BLaER1 (cell line): ENCODE measurements at regions not wholly inside any gene's neighbourhood (a gene's known extent, or its start where the extent isn't known, plus 50 kb on each side); places are given as distances from the start of the nearest gene placed in this dataset.

ENCODE experiments used
- H3K27ac ChIP-seq: shearing (Covaris generic); formaldehyde crosslinking; 2 replicates; pipeline ENCODE4 v1.8.1; 2022
- H3K27me3 ChIP-seq: shearing (Covaris generic); formaldehyde crosslinking; 2 replicates; pipeline ENCODE4 v1.8.1; 2022
- H3K36me3 ChIP-seq: shearing (Covaris generic); formaldehyde crosslinking; 2 replicates; pipeline ENCODE4 v1.8.1; 2022
- H3K4me1 ChIP-seq: shearing (Covaris generic); formaldehyde crosslinking; 2 replicates; pipeline ENCODE4 v1.8.1; 2022
- H3K4me2 ChIP-seq: shearing (Covaris generic); formaldehyde crosslinking; 2 replicates; pipeline ENCODE4 v1.8.1; 2022
- H3K4me3 ChIP-seq: shearing (Covaris generic); formaldehyde crosslinking; 2 replicates; pipeline ENCODE4 v1.8.1; 2022
- H3K9ac ChIP-seq: shearing (Covaris generic); formaldehyde crosslinking; 2 replicates; pipeline ENCODE4 v1.8.1; 2022
- H3K9me3 ChIP-seq: shearing (Covaris generic); formaldehyde crosslinking; 2 replicates; pipeline ENCODE4 v1.8.1; 2022
- H4K20me1 ChIP-seq: shearing (Covaris generic); formaldehyde crosslinking; 2 replicates; pipeline ENCODE4 v1.8.1; 2022
- Cebpa-rat ChIP-seq: shearing (Covaris generic); IDR thresholded peaks from 2 replicates; pipeline ENCODE4 v1.8.1; 2022

- no peak overlapping the region for H3K4me3 ChIP-seq
Measured at GRCh38 chr10:42932116-42932515, 144.8 kb upstream of the RET start.

DNA sequence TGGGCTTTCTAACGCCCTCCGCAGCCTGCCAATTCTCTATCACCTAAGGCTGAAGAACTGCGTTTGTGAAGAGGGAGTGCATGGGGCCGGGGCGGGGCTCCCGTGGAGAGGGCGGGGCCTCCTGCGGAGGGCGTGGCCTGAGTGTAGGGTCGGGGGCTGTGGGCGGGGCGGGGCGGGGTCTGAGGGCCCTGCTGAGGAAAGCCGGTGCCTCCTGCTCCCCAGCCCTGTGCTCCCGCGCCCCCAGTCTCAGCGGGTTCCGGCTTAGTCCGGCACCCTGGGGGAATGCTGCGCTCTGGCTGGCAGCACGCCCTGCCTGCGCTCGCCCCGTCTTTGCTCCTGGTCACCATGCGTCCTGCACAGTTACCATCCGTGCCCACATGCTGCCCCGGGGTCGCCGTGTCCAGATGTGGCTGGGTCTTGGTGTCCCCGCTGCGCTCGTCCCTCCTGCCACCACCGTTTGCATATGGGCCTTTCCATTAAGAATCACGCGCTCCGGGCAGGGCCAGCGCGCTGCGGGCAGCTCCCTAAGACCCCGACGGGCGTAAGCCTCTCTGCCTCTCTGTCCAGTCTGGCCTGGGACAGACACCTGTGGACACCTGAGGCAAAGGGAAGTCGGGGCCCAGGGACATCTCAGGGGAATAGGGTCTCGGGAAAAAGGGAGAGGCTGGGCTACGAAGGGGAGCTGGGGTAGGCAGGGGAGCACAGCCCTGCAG lies 144.0 kb upstream of the RET start:
- Histone ChIP-seq H3K9ac (no peak overlapping the region), H3K4me3 (no peak overlapping the region), H4K20me1 (no peaks in the 10 kb centered on the region), H3K27me3 (peaks cover 25% of the 10 kb centered on the region), H3K36me3 (no peaks in the 10 kb centered on the region), H3K4me2 (peak overlapping the region; percentile 79), H3K27ac (no peak overlapping the region), H3K9me3 (no peaks in the 10 kb centered on the region), H3K4me1 (peaks cover 36% of the 10 kb centered on the region)
- no peak for TF ChIP-seq Cebpa-rat

More at GRCh38 chr10:42932116-42932515, 144.8 kb upstream of the RET start:
- no peak for TF ChIP-seq Cebpa-rat
- no peaks in the 10 kb centered on the region for H3K9me3 ChIP-seq
- H3K9ac ChIP-seq: no peak overlapping the region
- no peaks in the 10 kb centered on the region for H3K36me3 ChIP-seq
- no peak overlapping the region for H3K4me2 ChIP-seq
- peaks cover 25% of the 10 kb centered on the region for H3K27me3 ChIP-seq
- peaks cover 44% of the 10 kb centered on the region for H3K4me1 ChIP-seq
- H3K27ac ChIP-seq: no peak overlapping the region
- no peaks in the 10 kb centered on the region for H4K20me1 ChIP-seq

- H3K9ac ChIP-seq: no peak overlapping the region
- no peaks in the 10 kb centered on the region for H3K9me3 ChIP-seq
- no peaks in the 10 kb centered on the region for H3K36me3 ChIP-seq
- TF ChIP-seq Cebpa-rat: no peak
- H3K27me3 ChIP-seq: peaks cover 25% of the 10 kb centered on the region
- H3K4me1 ChIP-seq: peaks cover 30% of the 10 kb centered on the region
- H3K4me3 ChIP-seq: peak overlapping the region; percentile 28; the same call in 1 of the 2 replicates
- no peaks in the 10 kb centered on the region for H4K20me1 ChIP-seq
- peak overlapping the region; percentile 79 for H3K4me2 ChIP-seq
- H3K27ac ChIP-seq: peak overlapping the region; percentile 27; the same call in 1 of the 2 replicates
Measured at GRCh38 chr10:42933448-42934340, 143.2 kb upstream of the RET start.

- H4K20me1 ChIP-seq: no peaks in the 10 kb centered on the region
- no peak overlapping the region for H3K4me3 ChIP-seq
- H3K9me3 ChIP-seq: no peaks in the 10 kb centered on the region
- peak overlapping the region; percentile 79 for H3K4me2 ChIP-seq
- peak overlapping the region; percentile 18; the same call in 1 of the 2 replicates for H3K27ac ChIP-seq
- peaks cover 34% of the 10 kb centered on the region for H3K4me1 ChIP-seq
- H3K27me3 ChIP-seq: peaks cover 25% of the 10 kb centered on the region
- H3K9ac ChIP-seq: no peak overlapping the region
- H3K36me3 ChIP-seq: no peaks in the 10 kb centered on the region
- TF ChIP-seq Cebpa-rat: no peak
Measured at GRCh38 chr10:42934351-42934811, 142.5 kb upstream of the RET start.

GRCh38 chr10:42934842-42935241 lies 142.0 kb upstream of the RET start:
- Histone ChIP-seq H3K4me3 (no peak overlapping the region), H3K4me2 (peak overlapping the region; percentile 79), H3K36me3 (no peaks in the 10 kb centered on the region), H3K9ac (no peak overlapping the region), H3K27ac (no peak overlapping the region), H3K9me3 (no peaks in the 10 kb centered on the region), H3K27me3 (peaks cover 25% of the 10 kb centered on the region), H3K4me1 (peaks cover 39% of the 10 kb centered on the region), H4K20me1 (no peaks in the 10 kb centered on the region)
- 0 out of 2 replicates have a peak, but pooled peaks have one; percentile 41 for TF ChIP-seq Cebpa-rat

DNA sequence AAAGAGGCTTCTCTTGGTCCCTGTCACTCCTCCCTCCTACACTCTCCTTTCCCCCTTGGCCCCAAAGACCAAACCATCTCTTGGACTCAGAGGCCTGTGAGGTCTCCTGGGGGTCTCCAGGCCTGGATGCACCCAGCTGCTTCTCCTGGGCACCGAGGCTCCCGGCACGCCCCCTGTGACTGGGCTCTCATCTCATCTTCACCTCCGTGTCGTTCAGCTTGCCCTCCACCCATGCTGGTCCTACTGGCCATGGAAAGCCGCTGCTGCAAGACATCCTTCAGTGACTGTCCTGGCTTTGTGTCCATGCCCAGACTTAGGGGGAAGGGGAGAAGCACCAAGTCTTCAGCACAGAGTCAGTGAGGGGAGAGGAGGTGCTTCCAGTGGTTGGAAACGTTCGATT lies 141.4 kb upstream of the RET start:
- Histone ChIP-seq H3K27ac (no peak overlapping the region), H3K36me3 (no peaks in the 10 kb centered on the region), H3K4me1 (peaks cover 45% of the 10 kb centered on the region), H4K20me1 (no peaks in the 10 kb centered on the region), H3K4me3 (no peak overlapping the region), H3K27me3 (peaks cover 25% of the 10 kb centered on the region), H3K9me3 (no peaks in the 10 kb centered on the region), H3K4me2 (peak overlapping the region; percentile 79), H3K9ac (no peak overlapping the region)
- TF ChIP-seq Cebpa-rat: no peak

GRCh38 chr10:42936580-42936979 lies 140.3 kb upstream of the RET start:
- no peaks in the 10 kb centered on the region for H3K36me3 ChIP-seq
- no peak overlapping the region for H3K4me3 ChIP-seq
- no peak overlapping the region for H3K27ac ChIP-seq
- H3K9ac ChIP-seq: no peak overlapping the region
- H4K20me1 ChIP-seq: no peaks in the 10 kb centered on the region
- H3K4me2 ChIP-seq: no peak overlapping the region
- H3K9me3 ChIP-seq: no peaks in the 10 kb centered on the region
- peaks cover 25% of the 10 kb centered on the region for H3K27me3 ChIP-seq
- H3K4me1 ChIP-seq: peaks cover 56% of the 10 kb centered on the region
- TF ChIP-seq Cebpa-rat: no peak

DNA sequence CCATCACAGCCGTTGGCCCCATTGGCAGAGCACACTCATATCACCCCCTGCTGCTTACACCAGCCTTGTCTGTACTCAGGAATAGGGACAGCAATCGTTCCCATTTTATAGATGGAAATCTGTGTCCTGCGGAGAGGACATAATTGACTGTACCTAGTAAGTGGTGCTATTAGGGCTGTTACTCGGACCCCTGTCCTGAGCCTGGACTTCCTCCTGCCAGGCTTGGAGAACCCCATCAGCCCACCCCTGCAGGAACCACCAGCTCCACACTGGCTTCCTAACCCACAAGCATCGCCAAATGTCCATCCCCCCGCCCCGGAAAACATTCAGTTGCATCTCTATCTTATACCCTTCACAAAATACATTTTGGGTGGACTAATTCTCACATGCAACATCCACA lies 139.8 kb upstream of the RET start:
- Histone ChIP-seq H3K27me3 (peaks cover 25% of the 10 kb centered on the region), H3K4me3 (no peak overlapping the region), H3K9ac (no peak overlapping the region), H3K9me3 (no peaks in the 10 kb centered on the region), H3K27ac (no peak overlapping the region), H3K4me2 (no peak overlapping the region), H3K36me3 (no peaks in the 10 kb centered on the region), H4K20me1 (no peaks in the 10 kb centered on the region), H3K4me1 (peaks cover 61% of the 10 kb centered on the region)
- no peak for TF ChIP-seq Cebpa-rat

DNA sequence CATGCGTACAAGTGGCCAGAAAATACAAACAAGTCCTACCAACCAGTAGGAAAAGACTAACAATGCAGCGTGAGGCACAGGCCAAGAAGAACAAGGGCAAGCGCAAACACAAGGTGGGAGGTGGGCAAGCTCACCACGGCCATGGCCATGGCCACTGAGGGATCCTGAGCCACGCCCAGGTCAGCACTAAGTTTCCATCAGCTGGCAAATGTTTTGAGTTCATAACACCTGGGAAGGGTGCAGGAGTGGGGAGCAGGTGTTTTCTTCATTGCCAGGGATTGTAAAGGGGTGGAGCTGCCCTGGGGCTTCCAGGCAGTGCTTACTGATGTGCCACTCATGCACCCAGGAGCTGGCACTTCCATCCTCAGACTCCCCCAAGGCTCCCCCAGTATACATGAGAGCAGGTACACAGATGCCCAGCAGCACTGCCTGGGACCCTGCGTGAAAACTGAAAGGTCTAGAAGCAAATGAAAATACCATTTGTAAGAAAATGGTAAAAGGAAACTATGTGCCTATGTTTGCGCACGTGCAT lies 139.2 kb upstream of the RET start:
- H4K20me1 ChIP-seq: no peaks in the 10 kb centered on the region
- no peak overlapping the region for H3K4me3 ChIP-seq
- no peaks in the 10 kb centered on the region for H3K36me3 ChIP-seq
- no peak overlapping the region for H3K27ac ChIP-seq
- H3K4me2 ChIP-seq: no peak overlapping the region
- TF ChIP-seq Cebpa-rat: no peak
- H3K9ac ChIP-seq: no peak overlapping the region
- peaks cover 21% of the 10 kb centered on the region for H3K27me3 ChIP-seq
- H3K4me1 ChIP-seq: peaks cover 61% of the 10 kb centered on the region
- no peaks in the 10 kb centered on the region for H3K9me3 ChIP-seq
